ENCODE measurements at regions not wholly inside any gene's neighbourhood (a gene's known extent, or its start where the extent isn't known, plus 50 kb on each side); places are given as distances from the start of the nearest gene placed in this dataset.

- DNase-seq (ENCODE audit: low read depth in 4 of 4, low spot score in 2 of 4) = no peak
Measured at GRCh38 chr3:193754719-193755118, 161.7 kb downstream of the OPA1 start.

GRCh38 chr3:193756536-193756935 lies 163.5 kb downstream of the OPA1 start:
- no peak for DNase-seq (ENCODE audit: low read depth in 4 of 4, low spot score in 2 of 4)

DNA sequence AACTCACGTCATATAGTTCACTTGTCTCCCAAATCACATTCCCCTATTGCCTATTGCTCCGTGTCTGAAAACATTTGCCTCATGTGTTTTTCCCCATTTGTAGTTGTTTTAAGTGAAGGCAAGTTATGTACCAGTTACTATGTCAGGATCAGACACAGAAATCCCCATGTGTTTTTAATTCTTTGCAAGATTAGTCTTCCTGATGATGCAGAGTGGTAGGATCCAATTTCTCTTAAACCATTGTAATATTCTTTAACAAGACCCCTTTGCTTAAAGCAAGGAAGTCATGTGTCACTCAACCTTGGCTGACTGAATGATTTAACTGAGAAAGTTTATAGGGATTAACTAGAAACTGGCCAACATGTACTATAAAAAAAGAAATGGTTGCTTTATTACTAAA lies 164.4 kb downstream of the OPA1 start:
- DNase-seq (ENCODE audit: low read depth in 4 of 4, low spot score in 2 of 4) = no peak

- no peak for DNase-seq (ENCODE audit: low read depth in 4 of 4, low spot score in 2 of 4)
Measured at GRCh38 chr3:193761969-193762368, 169.0 kb downstream of the OPA1 start.

DNA sequence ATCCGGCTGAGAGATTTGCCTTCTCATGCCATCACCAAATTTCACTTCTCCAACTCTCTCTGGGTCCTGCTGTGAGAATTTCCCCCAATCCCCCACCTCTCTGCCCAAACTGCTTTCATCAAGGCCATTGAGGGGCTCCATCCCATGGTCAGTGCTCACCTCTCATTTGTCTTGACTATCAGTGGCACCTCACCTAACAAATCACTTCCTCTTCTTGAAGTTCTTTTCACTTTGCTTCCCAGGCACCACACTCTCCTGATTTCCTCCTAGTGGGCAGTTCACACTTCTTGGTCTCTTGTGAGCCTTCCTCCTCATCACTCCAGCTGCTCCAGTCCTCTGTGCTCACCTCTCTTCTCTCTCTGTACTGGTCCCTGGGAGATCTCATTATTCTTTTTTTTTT lies 169.6 kb downstream of the OPA1 start:
- no peak for DNase-seq (ENCODE audit: low read depth in 4 of 4, low spot score in 2 of 4)

DNA sequence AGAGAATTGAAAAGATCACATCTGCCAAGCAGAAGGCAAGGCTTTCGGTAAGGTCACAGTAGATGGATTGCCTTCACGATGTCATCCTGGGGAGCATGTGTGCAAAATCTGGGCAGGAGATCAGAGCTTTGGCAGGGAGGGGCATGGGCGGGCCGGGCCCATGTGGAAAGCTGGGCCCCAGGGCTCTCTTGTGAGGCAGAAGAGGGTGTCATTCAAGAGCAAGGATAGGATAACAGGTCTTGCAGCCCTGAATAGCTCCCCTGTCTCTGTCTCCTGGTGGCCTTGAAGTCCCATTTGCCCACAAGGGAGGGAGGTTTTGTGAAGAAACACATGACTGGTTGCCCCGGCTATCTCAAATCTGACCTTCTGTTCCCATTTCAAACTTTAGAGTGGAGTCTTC lies 172.0 kb downstream of the OPA1 start:
- DNase-seq (ENCODE audit: low read depth in 4 of 4, low spot score in 2 of 4) = no peak

GRCh38 chr3:193767353-193768069 lies 174.5 kb downstream of the OPA1 start:
- no peak for DNase-seq (ENCODE audit: low read depth in 4 of 4, low spot score in 2 of 4)

GRCh38 chr3:193768070-193768394 lies 175.0 kb downstream of the OPA1 start:
- DNase-seq (ENCODE audit: low read depth in 4 of 4, low spot score in 2 of 4) = no peak

GRCh38 chr3:193769437-193769836 lies 176.4 kb downstream of the OPA1 start:
- no peak for DNase-seq (ENCODE audit: low read depth in 4 of 4, low spot score in 2 of 4)

- no peak for DNase-seq (ENCODE audit: low read depth in 4 of 4, low spot score in 2 of 4)
Measured at GRCh38 chr3:193771011-193771652, 178.1 kb downstream of the OPA1 start.

DNA sequence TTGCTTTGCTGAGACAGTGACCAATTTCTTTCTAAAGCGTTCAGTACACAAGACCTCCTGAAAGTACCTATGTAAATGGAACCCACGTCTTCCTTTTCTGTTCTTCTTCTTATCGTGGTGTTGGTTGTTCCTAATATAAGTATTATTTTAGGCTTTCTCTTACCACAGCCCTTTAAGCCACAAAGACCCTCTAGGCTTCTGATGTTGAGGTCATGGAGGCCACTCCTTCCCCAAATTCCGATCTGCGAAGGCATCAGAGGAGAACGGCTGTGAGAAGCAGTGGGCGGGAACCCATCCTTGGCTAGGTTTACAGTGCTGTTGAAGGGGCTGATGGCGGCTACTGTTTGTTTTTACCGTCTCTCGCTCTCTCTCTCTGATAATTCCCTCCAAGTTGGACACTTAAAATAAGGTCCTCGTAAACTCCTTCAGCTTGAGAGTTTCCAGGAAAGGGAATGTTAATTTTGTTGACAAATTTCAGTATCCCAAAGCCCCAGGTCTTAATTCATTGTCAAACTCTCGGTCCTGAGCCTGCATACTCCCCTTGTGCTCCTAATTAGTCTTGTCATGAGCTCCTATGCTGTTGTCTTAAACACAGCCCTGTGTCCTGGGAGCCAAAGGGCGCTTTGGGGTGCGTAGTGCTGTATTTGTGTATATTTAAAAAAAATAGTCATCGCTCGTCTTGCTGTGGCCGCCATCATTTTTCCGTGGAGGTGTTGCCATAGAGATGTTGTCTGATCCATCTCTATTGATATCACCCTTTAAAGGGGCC lies 178.8 kb downstream of the OPA1 start:
- DNase-seq (ENCODE audit: low read depth in 4 of 4, low spot score in 2 of 4) = no peak

- no peak for DNase-seq (ENCODE audit: low read depth in 4 of 4, low spot score in 2 of 4)
Measured at GRCh38 chr3:193772422-193772763, 179.4 kb downstream of the OPA1 start.

GRCh38 chr3:193773266-193774220 lies 180.5 kb downstream of the OPA1 start:
- no peak for DNase-seq (ENCODE audit: low read depth in 4 of 4, low spot score in 2 of 4)

- DNase-seq (ENCODE audit: low read depth in 4 of 4, low spot score in 2 of 4) = no peak
Measured at GRCh38 chr3:193774272-193774915, 181.4 kb downstream of the OPA1 start.

DNA sequence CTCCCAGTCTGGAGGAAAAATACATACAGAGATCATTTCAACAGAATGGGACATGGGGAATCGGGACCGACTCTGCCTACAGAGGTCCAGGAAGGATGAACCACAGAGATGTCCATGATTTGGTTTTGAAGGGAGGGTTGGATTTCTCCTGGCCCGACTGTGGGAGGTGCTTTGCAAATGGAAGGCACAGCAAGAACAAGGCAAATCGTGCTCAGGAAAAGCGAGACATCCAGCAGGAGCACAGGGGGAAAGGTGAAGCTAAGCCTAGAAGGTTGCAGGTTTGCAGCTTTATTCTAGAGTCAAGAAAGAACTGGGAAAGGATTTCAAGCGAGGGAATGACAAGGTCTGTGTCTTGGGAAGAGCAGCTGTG lies 181.9 kb downstream of the OPA1 start:
- DNase-seq (ENCODE audit: low read depth in 4 of 4, low spot score in 2 of 4) = no peak

DNA sequence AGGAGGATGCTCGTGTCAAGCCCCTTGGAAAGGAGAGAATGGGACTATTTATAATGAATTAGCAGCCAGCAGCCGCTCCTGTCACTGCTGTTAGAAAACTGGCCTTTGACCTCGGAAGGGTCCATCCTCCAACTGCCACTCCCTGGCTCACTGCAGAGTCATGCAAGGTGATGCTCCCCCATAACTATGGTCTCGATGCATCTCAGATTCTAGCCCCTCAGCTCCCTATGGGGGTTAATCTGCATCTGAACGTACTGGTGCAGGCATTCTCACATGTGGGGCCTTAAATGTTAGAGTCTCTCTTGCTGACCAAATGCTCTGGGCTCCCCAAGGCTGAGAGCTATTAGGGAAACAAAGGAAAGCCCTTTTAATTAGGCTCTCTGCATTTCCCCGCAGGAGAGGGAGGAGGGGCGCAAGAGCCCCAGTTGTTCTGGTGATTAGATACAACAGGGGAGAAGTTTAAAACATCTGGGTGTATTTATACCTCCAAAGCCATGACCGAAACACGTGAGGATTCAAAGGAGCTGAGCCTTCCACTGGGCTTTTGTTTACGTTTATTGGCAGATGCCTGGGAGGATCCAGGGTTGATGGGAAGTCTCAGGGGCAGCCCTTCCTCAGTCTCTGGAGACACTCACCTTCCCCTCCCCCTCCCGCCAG lies 182.5 kb downstream of the OPA1 start:
- DNase-seq (ENCODE audit: low read depth in 4 of 4, low spot score in 2 of 4) = no peak

DNA sequence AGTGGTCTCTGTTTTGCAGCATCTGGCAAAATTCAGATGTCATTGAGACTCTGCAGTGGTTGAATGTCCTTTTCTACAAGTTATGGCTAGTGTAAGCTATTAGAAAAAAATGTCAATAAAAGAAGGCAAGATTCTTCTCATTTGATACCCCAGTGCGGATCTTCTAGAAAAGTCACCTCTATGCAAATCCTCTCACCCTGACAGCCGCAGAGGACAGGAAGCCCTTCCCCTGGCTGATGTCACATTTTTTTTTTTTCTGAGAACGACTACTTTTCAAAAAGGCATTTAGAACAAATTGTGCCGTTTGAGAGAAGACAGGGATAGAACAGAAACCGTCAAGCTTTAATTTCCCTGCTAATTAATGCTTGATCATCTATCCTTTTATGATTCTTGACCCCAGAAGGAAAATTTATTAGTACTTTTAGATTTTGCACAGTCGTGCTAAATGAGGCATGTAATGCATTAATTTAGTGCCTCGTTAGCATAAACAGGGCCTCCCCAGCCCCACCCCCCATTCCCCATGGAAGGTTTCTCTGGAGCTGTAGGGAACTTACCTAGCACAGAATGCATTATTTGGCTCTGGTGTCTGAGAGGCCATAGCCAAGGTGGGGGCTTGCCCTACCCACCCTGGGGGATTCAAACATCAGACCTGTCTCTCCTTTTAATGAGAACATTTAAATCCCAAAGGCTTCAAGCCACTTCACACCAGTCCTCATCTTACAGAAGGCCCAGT lies 183.8 kb downstream of the OPA1 start:
- DNase-seq (ENCODE audit: low read depth in 4 of 4, low spot score in 2 of 4) = no peak

DNA sequence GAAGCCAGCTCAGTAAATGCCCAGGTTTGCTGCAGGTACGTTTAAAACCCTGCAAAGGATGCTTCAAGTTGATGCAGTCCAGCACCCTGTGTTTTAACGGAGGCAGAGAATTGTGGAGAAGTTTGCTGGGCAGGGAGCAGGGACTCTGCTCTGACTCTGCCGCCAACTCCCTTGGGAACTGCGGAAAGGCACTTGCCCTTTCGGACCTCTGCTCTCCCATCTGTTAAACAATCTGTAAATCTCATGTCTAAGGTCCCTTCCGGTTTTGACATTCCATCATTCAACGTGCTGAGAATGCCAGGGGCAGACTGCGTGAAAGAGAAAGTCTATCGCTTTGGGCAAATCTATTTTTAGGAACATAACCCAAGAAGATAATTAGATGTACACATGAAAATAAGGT lies 184.5 kb downstream of the OPA1 start:
- no peak for DNase-seq (ENCODE audit: low read depth in 4 of 4, low spot score in 2 of 4)

DNA sequence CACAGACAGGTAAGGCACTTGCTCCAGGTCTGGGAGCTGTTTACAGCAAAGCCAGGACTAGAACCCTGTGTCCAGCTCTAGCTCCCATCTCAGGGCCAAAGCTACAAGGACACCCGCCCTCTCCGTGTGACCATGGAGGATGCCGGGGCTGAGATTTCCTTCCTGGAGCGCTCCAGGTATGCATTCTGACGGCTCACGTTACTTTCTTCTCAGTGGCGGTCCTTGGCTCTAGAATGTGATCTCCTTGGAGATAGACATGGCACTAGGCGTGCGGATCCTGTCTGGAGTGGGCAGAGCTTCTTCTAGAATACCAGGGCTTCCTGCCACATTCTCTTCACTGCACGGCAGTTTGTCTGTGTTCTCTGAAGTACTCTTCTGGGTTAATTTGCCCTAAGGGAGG lies 185.7 kb downstream of the OPA1 start:
- no peak for DNase-seq (ENCODE audit: low read depth in 4 of 4, low spot score in 2 of 4)

All from left renal cortex interstitium (tissue), 4 donors.